Esophagus muscularis mucosa (tissue), 4 donors: ENCODE measurements at regions not wholly inside any gene's neighbourhood (a gene's known extent, or its start where the extent isn't known, plus 50 kb on each side); places are given as distances from the start of the nearest gene placed in this dataset.

ENCODE experiments used
- CTCF ChIP-seq, 3 experiments: fragments of 200-600 bp in 2 of 3; fragments of 450-650 bp in 1 of 3; sonication (generic) in 2 of 3; IDR thresholded peaks; one replicate each; pipeline ENCODE4 v1.5.1; 2017 to 2019; ENCODE audit warnings: antibody characterized with exemption in 3 of 3, mild to moderate bottlenecking in 2 of 3, moderate library complexity in 1 of 3
- EP300 ChIP-seq: sonication (generic); formaldehyde crosslinking; IDR thresholded peaks from one replicate; pipeline ENCODE4 v1.6.1; 2017; ENCODE audit warnings: antibody characterized with exemption
- POLR2A ChIP-seq: fragments of 450-650 bp; IDR thresholded peaks from one replicate; pipeline ENCODE4 v1.6.1; 2017; ENCODE audit warnings: antibody characterized with exemption, moderate library complexity, mild to moderate bottlenecking, low read depth

- TF ChIP-seq CTCF (IDR thresholded peaks at IDR 0.05): no peak
- TF ChIP-seq POLR2A: no peak
- no peak for TF ChIP-seq EP300
Measured at GRCh38 chr19:28586474-28586873, 626.5 kb downstream of the UQCRFS1 start.
